ENCODE measurements at regions not wholly inside any gene's neighbourhood (a gene's known extent, or its start where the extent isn't known, plus 50 kb on each side); places are given as distances from the start of the nearest gene placed in this dataset.

DNA sequence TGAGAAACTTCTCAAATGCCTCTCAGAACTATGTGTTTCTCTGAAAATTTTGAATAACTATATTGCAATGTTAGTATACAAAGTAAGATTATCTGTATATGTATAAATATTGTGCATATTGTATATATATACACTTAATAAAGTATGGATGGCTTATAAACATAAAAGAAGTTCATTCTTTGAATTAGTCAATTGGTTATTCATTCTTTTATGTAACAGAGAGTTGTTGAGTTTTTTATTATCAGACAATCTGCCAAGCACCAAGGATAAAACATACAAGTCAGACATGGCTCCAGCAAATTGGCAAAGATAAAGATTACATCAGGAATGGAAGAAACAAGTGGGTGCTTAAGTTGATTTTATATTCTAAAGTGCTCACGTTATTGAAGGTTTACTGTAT, 289.1 kb upstream of the EYS start:
- Histone ChIP-seq H3K4me3 (ENCODE audit: low read depth, low read length, poor library complexity, severe bottlenecking) (no peak overlapping the region), H3K27me3 (replicated peaks; ENCODE audit: insufficient read depth, low read depth, low read length, poor library complexity) (no peaks in the 10 kb centered on the region), H3K4me1 (ENCODE audit: insufficient read depth, low read length, poor library complexity, severe bottlenecking) (no peaks in the 10 kb centered on the region), H3K27ac (ENCODE audit: low read depth, low read length, poor library complexity, severe bottlenecking) (no peak overlapping the region), H3K9me3 (ENCODE audit: low read depth, low read length, poor library complexity, severe bottlenecking) (no peaks in the 10 kb centered on the region), H3K36me3 (ENCODE audit: insufficient read depth, low read length, poor library complexity, severe bottlenecking) (peaks cover 3% of the 10 kb centered on the region)
- intact Hi-C loops (cut with micrococcal nuclease; ENCODE audit: unreplicated experiment) = no loop called here
- ChIA-PET POLR2A (ENCODE audit: low non-redundant PET) (no interaction called here), CTCF (no interaction called here)
- no peak for TF ChIP-seq EZH2 (IDR thresholded peaks at IDR 0.05; ENCODE audit: borderline replicate concordance, low read depth, low read length, poor library complexity, severe bottlenecking)
- TF ChIP-seq, protein P1, sequence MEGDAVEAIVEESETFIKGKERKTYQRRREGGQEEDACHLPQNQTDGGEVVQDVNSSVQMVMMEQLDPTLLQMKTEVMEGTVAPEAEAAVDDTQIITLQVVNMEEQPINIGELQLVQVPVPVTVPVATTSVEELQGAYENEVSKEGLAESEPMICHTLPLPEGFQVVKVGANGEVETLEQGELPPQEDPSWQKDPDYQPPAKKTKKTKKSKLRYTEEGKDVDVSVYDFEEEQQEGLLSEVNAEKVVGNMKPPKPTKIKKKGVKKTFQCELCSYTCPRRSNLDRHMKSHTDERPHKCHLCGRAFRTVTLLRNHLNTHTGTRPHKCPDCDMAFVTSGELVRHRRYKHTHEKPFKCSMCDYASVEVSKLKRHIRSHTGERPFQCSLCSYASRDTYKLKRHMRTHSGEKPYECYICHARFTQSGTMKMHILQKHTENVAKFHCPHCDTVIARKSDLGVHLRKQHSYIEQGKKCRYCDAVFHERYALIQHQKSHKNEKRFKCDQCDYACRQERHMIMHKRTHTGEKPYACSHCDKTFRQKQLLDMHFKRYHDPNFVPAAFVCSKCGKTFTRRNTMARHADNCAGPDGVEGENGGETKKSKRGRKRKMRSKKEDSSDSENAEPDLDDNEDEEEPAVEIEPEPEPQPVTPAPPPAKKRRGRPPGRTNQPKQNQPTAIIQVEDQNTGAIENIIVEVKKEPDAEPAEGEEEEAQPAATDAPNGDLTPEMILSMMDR (conservative IDR thresholded peaks at IDR 0.05; ENCODE audit: low read depth, low read length) = no peak
- DNase-seq (ENCODE audit: low spot score) = no peak
- BruUV-seq (replicated peaks) = no TSS peak

DNA sequence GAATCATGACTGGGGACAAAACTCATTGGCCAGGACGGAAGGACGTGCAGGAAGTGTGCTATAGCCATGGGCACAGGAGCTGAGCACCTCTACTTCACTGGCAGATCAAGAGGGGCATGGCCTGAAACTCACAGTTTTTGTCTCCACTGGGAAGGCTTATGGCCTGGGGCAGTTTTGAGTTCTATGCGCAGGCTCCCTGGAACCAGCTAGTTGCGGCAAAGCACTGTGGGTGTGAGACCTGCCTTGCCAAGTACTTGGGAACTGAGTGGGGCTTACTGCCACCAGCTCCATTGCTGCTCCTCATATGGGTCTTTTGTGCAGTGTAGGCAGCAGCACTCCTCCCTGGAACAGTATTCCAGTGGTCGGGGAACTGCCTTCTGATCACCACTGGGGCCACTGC, 282.6 kb upstream of the EYS start:
- CTCF ChIA-PET = no interaction called here
- Histone ChIP-seq H3K4me1 (ENCODE audit: insufficient read depth, low read length, poor library complexity, severe bottlenecking) (no peaks in the 10 kb centered on the region), H3K27me3 (replicated peaks; ENCODE audit: insufficient read depth, low read depth, low read length, poor library complexity) (no peaks in the 10 kb centered on the region), H3K27ac (ENCODE audit: low read depth, low read length, poor library complexity, severe bottlenecking) (no peak overlapping the region), H3K9me3 (ENCODE audit: low read depth, low read length, poor library complexity, severe bottlenecking) (no peaks in the 10 kb centered on the region), H3K4me3 (ENCODE audit: low read depth, low read length, poor library complexity, severe bottlenecking) (no peak overlapping the region), H3K36me3 (ENCODE audit: insufficient read depth, low read length, poor library complexity, severe bottlenecking) (no peaks in the 10 kb centered on the region)
- DNase-seq (ENCODE audit: low spot score) = no peak
- BruUV-seq (replicated peaks) = no TSS peak
- intact Hi-C loops (cut with micrococcal nuclease; ENCODE audit: unreplicated experiment) = no loop called here
- POLR2A ChIA-PET (ENCODE audit: low non-redundant PET) = no interaction called here
- TF ChIP-seq, protein P1 (conservative IDR thresholded peaks at IDR 0.05; ENCODE audit: low read depth, low read length) = no peak
- TF ChIP-seq EZH2 (IDR thresholded peaks at IDR 0.05; ENCODE audit: borderline replicate concordance, low read depth, low read length, poor library complexity, severe bottlenecking) = no peak

DNA sequence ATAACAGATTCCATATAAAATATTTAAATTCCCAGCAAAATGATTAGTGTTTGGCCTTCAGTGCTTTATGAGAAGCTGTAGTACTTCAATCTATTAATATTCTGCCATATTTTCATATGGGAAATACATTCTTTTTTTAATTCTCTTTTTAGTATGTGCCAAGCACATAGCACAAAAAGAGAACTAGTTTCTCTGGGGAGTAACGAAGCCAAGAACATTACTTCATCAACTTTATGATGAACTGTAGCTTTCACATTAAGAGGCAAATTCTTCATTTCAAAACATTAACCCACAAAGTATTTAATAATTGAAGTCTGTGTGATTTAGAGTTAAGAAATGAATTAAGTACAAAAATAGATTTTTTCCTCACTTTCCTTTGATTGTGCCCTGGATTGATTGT, 281.0 kb upstream of the EYS start:
- intact Hi-C loops (cut with micrococcal nuclease; ENCODE audit: unreplicated experiment) = no loop called here
- Histone ChIP-seq H3K4me1 (ENCODE audit: insufficient read depth, low read length, poor library complexity, severe bottlenecking) (no peaks in the 10 kb centered on the region), H3K27me3 (replicated peaks; ENCODE audit: insufficient read depth, low read depth, low read length, poor library complexity) (no peaks in the 10 kb centered on the region), H3K9me3 (ENCODE audit: low read depth, low read length, poor library complexity, severe bottlenecking) (no peaks in the 10 kb centered on the region), H3K4me3 (ENCODE audit: low read depth, low read length, poor library complexity, severe bottlenecking) (no peak overlapping the region), H3K27ac (ENCODE audit: low read depth, low read length, poor library complexity, severe bottlenecking) (no peak overlapping the region), H3K36me3 (ENCODE audit: insufficient read depth, low read length, poor library complexity, severe bottlenecking) (no peaks in the 10 kb centered on the region)
- ChIA-PET CTCF (no interaction called here), POLR2A (ENCODE audit: low non-redundant PET) (no interaction called here)
- BruUV-seq (replicated peaks) = no TSS peak
- TF ChIP-seq, protein P1 (conservative IDR thresholded peaks at IDR 0.05; ENCODE audit: low read depth, low read length) = no peak
- no peak for TF ChIP-seq EZH2 (IDR thresholded peaks at IDR 0.05; ENCODE audit: borderline replicate concordance, low read depth, low read length, poor library complexity, severe bottlenecking)
- no peak for DNase-seq (ENCODE audit: low spot score)

Measured in A673 (cell line).